ENCODE measurements at regions not wholly inside any gene's neighbourhood (a gene's known extent, or its start where the extent isn't known, plus 50 kb on each side); places are given as distances from the start of the nearest gene placed in this dataset.
A peak's percentile ranks its signal among the peaks of the same experiment; 100 is the strongest.

DNA sequence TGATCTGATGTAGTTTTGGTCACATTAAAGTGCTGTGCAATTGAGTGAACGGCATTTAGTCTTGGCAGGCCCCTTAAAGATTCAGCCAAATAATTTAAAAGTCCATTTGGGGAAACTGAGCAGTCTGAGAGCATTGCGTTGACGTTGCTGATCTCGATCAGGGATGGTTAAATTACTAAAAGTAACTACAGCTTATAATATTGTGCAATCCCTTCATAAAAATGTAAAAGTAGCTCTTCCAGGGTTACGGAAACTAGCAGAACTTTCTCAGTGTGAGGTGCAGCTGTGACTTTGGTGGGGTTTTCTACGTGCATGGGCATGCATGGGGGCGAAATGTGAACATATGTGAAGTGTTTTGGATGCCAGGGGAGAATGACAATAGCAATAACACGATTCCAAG is 184.5 kb upstream of the RNF32 start:
- H3K18ac ChIP-seq (ENCODE audit: low read depth, low read length), result no peak overlapping the region
- WGBS, 2 experiments (ENCODE audit: extremely low coverage in 2 of 2, insufficient read length in 1 of 2), result 0% methylated on average over 3 of the region's 8 CpGs; no CpG with 5 or more reads in 1 of the 2 experiments
- in situ Hi-C loops (cut with MboI; ENCODE audit: low sequenced_read_pairs) (no loop called here), dilution Hi-C loops (cut with HindIII; ENCODE audit: low sequenced_read_pairs, unreplicated experiment) (no loop called here), intact Hi-C loops (cut with micrococcal nuclease) (no loop called here)
- no peak overlapping the region for H4K91ac ChIP-seq (ENCODE audit: insufficient read depth, low read depth, low read length)
- ATAC-seq (ENCODE audit: low read depth) (no peak), DNase-seq (no peak)
- H3K14ac ChIP-seq (replicated peaks; ENCODE audit: low read depth, low read length), result no peak overlapping the region
- no peak overlapping the region for H3K9ac ChIP-seq (ENCODE audit: low read depth, low read length)
- H3K4me1 ChIP-seq (ENCODE audit: control insufficient read depth, insufficient read depth, low read length), result no peaks in the 10 kb centered on the region
- no peaks in the 10 kb centered on the region for H3K9me1 ChIP-seq (ENCODE audit: insufficient read depth, low read length)
- no peak overlapping the region for H4K8ac ChIP-seq (ENCODE audit: low read depth in 2 of 2, low read length in 2 of 2)
- BruUV-seq (replicated peaks), result no TSS peak
- no peak overlapping the region for H3K56ac ChIP-seq (ENCODE audit: extremely low read depth, insufficient read depth, low read length)
- no peak overlapping the region for H3K4me2 ChIP-seq (ENCODE audit: low read depth, low read length)
- no peak overlapping the region for H2BK5ac ChIP-seq (ENCODE audit: low read depth, low read length, poor library complexity, severe bottlenecking)
- H3K23ac ChIP-seq (ENCODE audit: low read depth, low read length), result no peak overlapping the region
- no peak overlapping the region for H2BK15ac ChIP-seq (ENCODE audit: low read depth, low read length)
- no peak overlapping the region for H2AK5ac ChIP-seq (ENCODE audit: low read depth, low read length)
- no peak overlapping the region for H2AK9ac ChIP-seq (replicated peaks; ENCODE audit: low read depth, low read length, poor library complexity)
- H3K36me3 ChIP-seq (ENCODE audit: control insufficient read depth, insufficient read depth, low read length), result no peaks in the 10 kb centered on the region
- POLR2A ChIA-PET (ENCODE audit: unreplicated experiment), result no interaction called here
- no peaks in the 10 kb centered on the region for H3K27me3 ChIP-seq (ENCODE audit: control insufficient read depth, insufficient read depth, low read length)
- no peaks in the 10 kb centered on the region for H3K79me1 ChIP-seq (ENCODE audit: low read depth in 1 of 2, low read length in 2 of 2)
- CTCF ChIA-PET, result no interaction called here
- TF ChIP-seq MXI1 (IDR thresholded peaks at IDR 0.05; ENCODE audit: borderline replicate concordance, low read depth, low read length) (no peak), CEBPB (IDR thresholded peaks at IDR 0.05; ENCODE audit: low read depth, low read length) (peak; percentile 53; the same call in 1 of the 2 replicates)
- TF ChIP-seq, protein P1, sequence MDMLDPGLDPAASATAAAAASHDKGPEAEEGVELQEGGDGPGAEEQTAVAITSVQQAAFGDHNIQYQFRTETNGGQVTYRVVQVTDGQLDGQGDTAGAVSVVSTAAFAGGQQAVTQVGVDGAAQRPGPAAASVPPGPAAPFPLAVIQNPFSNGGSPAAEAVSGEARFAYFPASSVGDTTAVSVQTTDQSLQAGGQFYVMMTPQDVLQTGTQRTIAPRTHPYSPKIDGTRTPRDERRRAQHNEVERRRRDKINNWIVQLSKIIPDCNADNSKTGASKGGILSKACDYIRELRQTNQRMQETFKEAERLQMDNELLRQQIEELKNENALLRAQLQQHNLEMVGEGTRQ (IDR thresholded peaks at IDR 0.05; ENCODE audit: low read depth, low read length), result no peak
- no peak overlapping the region for H3K4me3 ChIP-seq (ENCODE audit: insufficient read depth, low read depth, low read length)
- H3K4ac ChIP-seq (ENCODE audit: low read depth, low read length), result no peak overlapping the region
- no peak overlapping the region for H2BK20ac ChIP-seq (ENCODE audit: low read depth, low read length)
- H3K9me3 ChIP-seq (ENCODE audit: control insufficient read depth, insufficient read depth, low read length), result peaks cover 6% of the 10 kb centered on the region; the same call in 1 of the 2 replicates
- H2BK120ac ChIP-seq (ENCODE audit: low read depth, low read length), result no peak overlapping the region
- H2AFZ ChIP-seq (replicated peaks; ENCODE audit: low read length, poor library complexity), result no peak overlapping the region
- no peak overlapping the region for H4K5ac ChIP-seq (ENCODE audit: low read depth, low read length)
- no peaks in the 10 kb centered on the region for H4K20me1 ChIP-seq (ENCODE audit: insufficient read depth, low read length)
- no peak overlapping the region for H3K27ac ChIP-seq (ENCODE audit: insufficient read depth, low read length)
